Astrocyte (in vitro differentiated cells and primary cell): ENCODE measurements at regions not wholly inside any gene's neighbourhood (a gene's known extent, or its start where the extent isn't known, plus 50 kb on each side); places are given as distances from the start of the nearest gene placed in this dataset.

ENCODE experiments used
- DNase-seq: peaks from one replicate; pipeline ENCODE4 v3.0.0-alpha.2; 2010; ENCODE audit warnings: low read depth
- FAIRE-seq: peaks from 2 replicates; lab custom pipeline; 2011; peaks lifted over from hg19 to GRCh38; lab: Jason Lieb, UNC
- H2AFZ ChIP-seq: 2 replicates; pipeline ENCODE4 v1.6.0; 2012; ENCODE audit warnings: low read depth, low read length, inconsistent platforms
- H3K27ac ChIP-seq: 2 replicates; pipeline ENCODE4 v1.5.1; 2011; ENCODE audit warnings: low read depth, low read length, inconsistent platforms
- H3K27me3 ChIP-seq: 2 replicates; pipeline ENCODE4 v1.6.0; 2011; ENCODE audit warnings: low read length, inconsistent platforms; ENCODE audit not compliant: insufficient read depth
- H3K36me3 ChIP-seq: 2 replicates; pipeline ENCODE4 v1.5.1; 2011; ENCODE audit warnings: low read length, inconsistent platforms; ENCODE audit not compliant: insufficient read depth
- H3K4me1 ChIP-seq: 2 replicates; pipeline ENCODE4 v1.5.1; 2011; ENCODE audit warnings: low read length, inconsistent platforms; ENCODE audit not compliant: insufficient read depth
- H3K4me2 ChIP-seq: 2 replicates; pipeline ENCODE4 v1.6.0; 2012; ENCODE audit warnings: low read length, inconsistent platforms
- H3K4me3 ChIP-seq: 2 replicates; pipeline ENCODE4 v1.5.1; 2011; ENCODE audit warnings: low read depth, mild to moderate bottlenecking, low read length, inconsistent platforms; ENCODE audit not compliant: insufficient read depth
- H3K79me2 ChIP-seq: 2 replicates; pipeline ENCODE4 v1.6.0; 2012; ENCODE audit warnings: mild to moderate bottlenecking, low read length, inconsistent platforms; ENCODE audit not compliant: insufficient read depth
- H3K9ac ChIP-seq: 2 replicates; pipeline ENCODE4 v1.6.0; 2012; ENCODE audit warnings: mild to moderate bottlenecking, low read length, inconsistent platforms
- H3K9me3 ChIP-seq: 2 replicates; pipeline ENCODE4 v1.5.1; 2012; ENCODE audit warnings: low read depth, mild to moderate bottlenecking, low read length, inconsistent platforms; ENCODE audit not compliant: insufficient read depth
- H4K20me1 ChIP-seq: 2 replicates; pipeline ENCODE4 v1.6.0; 2012; ENCODE audit warnings: low read length, inconsistent platforms; ENCODE audit not compliant: insufficient read depth
- H3K27ac Mint-ChIP-seq: one replicate; pipeline ENCODE4 v1.8.0; 2021; ENCODE audit warnings: mild to moderate bottlenecking, mixed read lengths; ENCODE audit not compliant: unreplicated experiment
- H3K27me3 Mint-ChIP-seq: one replicate; pipeline ENCODE4 v1.8.0; 2021; ENCODE audit warnings: low read depth, mixed read lengths; ENCODE audit not compliant: unreplicated experiment
- H3K36me3 Mint-ChIP-seq: one replicate; pipeline ENCODE4 v1.8.0; 2021; ENCODE audit warnings: low read depth, mixed read lengths; ENCODE audit not compliant: unreplicated experiment
- H3K4me1 Mint-ChIP-seq: one replicate; pipeline ENCODE4 v1.8.0; 2021; ENCODE audit warnings: low read depth, mixed read lengths; ENCODE audit not compliant: unreplicated experiment
- H3K4me3 Mint-ChIP-seq: one replicate; pipeline ENCODE4 v1.8.0; 2021; ENCODE audit warnings: mild to moderate bottlenecking, moderate library complexity, mixed read lengths; ENCODE audit not compliant: unreplicated experiment
- H3K9me3 Mint-ChIP-seq: one replicate; pipeline ENCODE4 v1.8.0; 2021; ENCODE audit warnings: mild to moderate bottlenecking, mixed read lengths; ENCODE audit not compliant: unreplicated experiment
- CTCF ChIP-seq: IDR thresholded peaks from 2 replicates; pipeline ENCODE4 v1.5.1; 2011; ENCODE audit warnings: low read depth, mild to moderate bottlenecking, inconsistent platforms, low read length, moderate library complexity; ENCODE audit not compliant: insufficient read depth
- EZH2 ChIP-seq: IDR thresholded peaks from 2 replicates; pipeline ENCODE4 v1.6.1; 2012; ENCODE audit warnings: mild to moderate bottlenecking, low read length, inconsistent platforms; ENCODE audit not compliant: insufficient read depth

GRCh38 chr2:104708967-104709366 lies 144.9 kb upstream of the POU3F3 start:
- FAIRE-seq: no peak
- H3K4me1 Mint-ChIP-seq: peaks cover under 1% of the 10 kb centered on the region
- H3K4me3 Mint-ChIP-seq: no peak overlapping the region
- no peaks in the 10 kb centered on the region for H3K27me3 Mint-ChIP-seq
- H3K4me1 ChIP-seq: peaks cover 1% of the 10 kb centered on the region
- H3K36me3 Mint-ChIP-seq: no peaks in the 10 kb centered on the region
- no peaks in the 10 kb centered on the region for H3K27me3 ChIP-seq
- no peaks in the 10 kb centered on the region for H3K79me2 ChIP-seq
- H2AFZ ChIP-seq: no peak overlapping the region
- no peaks in the 10 kb centered on the region for H4K20me1 ChIP-seq
- H3K9ac ChIP-seq: no peak overlapping the region
- H3K4me3 ChIP-seq: no peak overlapping the region
- H3K27ac ChIP-seq: no peak overlapping the region
- no peak for DNase-seq
- no peak for TF ChIP-seq CTCF
- TF ChIP-seq EZH2: no peak
- H3K36me3 ChIP-seq: no peaks in the 10 kb centered on the region
- no peak overlapping the region for H3K4me2 ChIP-seq
- no peaks in the 10 kb centered on the region for H3K9me3 ChIP-seq
- H3K9me3 Mint-ChIP-seq: no peaks in the 10 kb centered on the region
- H3K27ac Mint-ChIP-seq: no peak overlapping the region

- no peaks in the 10 kb centered on the region for H3K36me3 Mint-ChIP-seq
- H3K4me2 ChIP-seq: no peak overlapping the region
- no peaks in the 10 kb centered on the region for H3K4me1 ChIP-seq
- FAIRE-seq (no peak), DNase-seq (no peak)
- H3K9me3 ChIP-seq: no peaks in the 10 kb centered on the region
- no peaks in the 10 kb centered on the region for H3K27me3 ChIP-seq
- no peak overlapping the region for H3K27ac Mint-ChIP-seq
- H3K4me1 Mint-ChIP-seq: no peaks in the 10 kb centered on the region
- H3K9ac ChIP-seq: no peak overlapping the region
- H3K9me3 Mint-ChIP-seq: no peaks in the 10 kb centered on the region
- no peak overlapping the region for H3K4me3 Mint-ChIP-seq
- no peak overlapping the region for H3K27ac ChIP-seq
- TF ChIP-seq EZH2 (no peak), CTCF (no peak)
- no peak overlapping the region for H3K4me3 ChIP-seq
- H3K27me3 Mint-ChIP-seq: peaks cover 3% of the 10 kb centered on the region
- no peaks in the 10 kb centered on the region for H3K79me2 ChIP-seq
- no peaks in the 10 kb centered on the region for H4K20me1 ChIP-seq
- no peaks in the 10 kb centered on the region for H3K36me3 ChIP-seq
- H2AFZ ChIP-seq: no peak overlapping the region
Measured at GRCh38 chr2:104716061-104716460, 137.9 kb upstream of the POU3F3 start.

GRCh38 chr2:104733226-104733943 lies 120.5 kb upstream of the POU3F3 start:
- FAIRE-seq (no peak), DNase-seq (no peak)
- no peak for TF ChIP-seq CTCF
- TF ChIP-seq EZH2: no peak

More at GRCh38 chr2:104733226-104733943, 120.5 kb upstream of the POU3F3 start:
- Histone ChIP-seq H4K20me1 (no peaks in the 10 kb centered on the region), H3K27me3 (no peaks in the 10 kb centered on the region), H3K9me3 (no peaks in the 10 kb centered on the region), H3K36me3 (no peaks in the 10 kb centered on the region), H3K4me1 (no peaks in the 10 kb centered on the region), H3K4me2 (no peak overlapping the region), H3K27ac (no peak overlapping the region), H2AFZ (no peak overlapping the region), H3K4me3 (no peak overlapping the region), H3K9ac (no peak overlapping the region), H3K79me2 (no peaks in the 10 kb centered on the region)
- H3K27ac Mint-ChIP-seq: no peak overlapping the region
- H3K4me3 Mint-ChIP-seq: no peak overlapping the region
- H3K36me3 Mint-ChIP-seq: no peaks in the 10 kb centered on the region
- peaks cover 4% of the 10 kb centered on the region for H3K9me3 Mint-ChIP-seq
- H3K4me1 Mint-ChIP-seq: peaks cover 10% of the 10 kb centered on the region
- H3K27me3 Mint-ChIP-seq: peaks cover 4% of the 10 kb centered on the region
